ENCODE measurements at regions not wholly inside any gene's neighbourhood (a gene's known extent, or its start where the extent isn't known, plus 50 kb on each side); places are given as distances from the start of the nearest gene placed in this dataset.

DNA sequence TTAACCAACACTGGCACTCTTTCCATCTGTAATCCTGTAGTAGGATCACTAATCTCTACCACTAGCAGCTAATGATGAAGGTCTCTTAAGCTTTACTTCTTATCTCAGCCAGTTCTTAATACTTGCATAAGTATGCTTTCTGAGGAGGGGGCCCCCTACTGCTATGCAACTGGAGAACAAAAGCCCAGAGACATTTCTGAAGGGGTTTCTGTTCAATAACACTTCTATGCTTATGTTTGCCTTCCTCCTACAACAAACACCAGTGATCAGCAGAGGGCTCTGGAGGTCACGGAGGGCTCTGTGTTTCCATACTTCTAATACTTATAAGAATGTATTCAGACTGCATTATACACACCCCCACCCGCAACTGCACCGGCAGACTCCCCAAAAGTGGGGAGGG lies 215.8 kb downstream of the BARHL2 start:
- TF ChIP-seq EZH2 (IDR thresholded peaks at IDR 0.05): no peak
- TF ChIP-seq POLR2AphosphoS5 (IDR thresholded peaks at IDR 0.05; ENCODE audit: borderline replicate concordance, low read depth, low read length): no peak
- TF ChIP-seq FOXP2 (optimal IDR thresholded peaks at IDR 0.05; ENCODE audit: control extremely low read depth, extremely low read length, insufficient read depth): no peak
